Retina (tissue), 1 donor: ENCODE measurements at regions not wholly inside any gene's neighbourhood (a gene's known extent, or its start where the extent isn't known, plus 50 kb on each side); places are given as distances from the start of the nearest gene placed in this dataset.

Experiments used
- DNase-seq: peaks from one replicate; pipeline ENCODE4 v3.0.0-alpha.2; 2016

DNA sequence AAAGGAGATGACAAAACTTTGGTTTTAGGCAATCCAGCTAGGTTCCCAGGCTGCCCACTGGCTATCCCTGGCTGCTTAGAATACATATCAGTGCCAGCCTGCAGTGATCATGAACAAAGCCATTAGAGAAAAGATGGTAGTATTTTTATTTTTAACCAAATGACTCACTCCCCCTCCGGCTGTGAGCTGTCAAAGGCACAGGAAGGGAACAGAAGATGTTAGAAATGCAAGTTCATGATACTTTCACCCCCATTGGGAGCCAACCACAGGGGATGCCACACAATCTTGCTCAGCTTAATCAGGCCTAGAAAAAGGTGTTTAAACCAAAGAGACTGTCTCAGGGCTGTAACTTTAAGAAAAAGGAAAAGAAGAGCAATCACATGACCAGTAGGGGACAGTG, 70.3 kb upstream of the ASTN2 start:
- DNase-seq, result no peak

DNA sequence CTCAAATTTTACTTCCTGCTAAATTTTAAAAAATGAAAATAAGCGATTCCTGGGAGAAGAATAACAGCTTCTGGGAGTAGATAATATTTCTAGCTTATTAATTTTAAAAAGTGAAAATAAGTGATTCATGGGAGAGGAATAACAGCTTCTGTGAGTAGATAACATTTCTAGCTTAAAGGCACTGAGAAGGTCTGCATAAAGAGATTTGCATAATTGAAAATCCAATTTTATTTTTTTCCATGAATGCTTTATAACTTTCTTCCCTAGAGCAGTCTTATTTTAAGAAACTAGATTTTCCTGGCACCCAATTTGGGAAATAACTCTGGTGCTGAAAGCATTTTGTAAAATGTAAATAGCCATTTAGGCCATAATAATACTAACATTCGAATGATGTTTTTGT, 65.9 kb upstream of the ASTN2 start:
- no peak for DNase-seq

DNA sequence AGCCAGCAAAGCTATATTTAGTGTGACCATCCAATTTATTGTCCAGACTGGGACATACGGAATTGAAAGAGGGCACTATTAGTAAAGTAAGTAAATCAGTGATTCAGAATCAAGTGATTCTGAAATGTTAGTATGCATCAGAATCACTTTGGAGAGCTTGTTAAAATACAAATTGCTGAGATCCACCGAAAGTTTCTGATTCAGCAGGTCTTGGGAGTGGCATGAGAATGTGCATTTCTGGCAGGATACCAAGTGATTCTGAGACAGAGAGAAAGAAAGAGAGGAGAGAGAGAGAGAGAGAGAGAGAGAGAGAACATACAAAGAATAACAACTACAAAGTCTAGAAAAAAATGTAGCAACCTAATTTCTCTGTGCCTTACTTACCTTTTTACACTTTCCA, 65.4 kb upstream of the ASTN2 start:
- DNase-seq, result no peak

DNA sequence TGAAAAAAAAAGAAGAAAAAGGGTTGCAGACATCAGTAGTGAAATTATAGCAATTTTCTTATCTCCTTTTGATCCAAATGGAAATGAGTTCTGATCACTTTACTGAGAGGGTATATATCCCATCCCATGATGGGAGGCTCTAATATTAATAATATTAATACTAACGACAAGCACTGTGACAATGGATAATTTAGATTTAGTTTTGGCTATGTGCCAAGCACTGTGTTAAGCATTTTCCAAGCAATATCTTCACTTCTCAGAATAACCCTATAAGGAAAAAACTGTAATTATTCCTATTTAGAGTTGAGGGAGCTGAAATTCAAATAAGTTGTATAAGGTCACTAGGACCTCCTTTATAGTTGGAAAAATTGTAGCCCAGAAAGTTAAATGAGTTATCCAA, 58.4 kb upstream of the ASTN2 start:
- DNase-seq, result no peak

DNA sequence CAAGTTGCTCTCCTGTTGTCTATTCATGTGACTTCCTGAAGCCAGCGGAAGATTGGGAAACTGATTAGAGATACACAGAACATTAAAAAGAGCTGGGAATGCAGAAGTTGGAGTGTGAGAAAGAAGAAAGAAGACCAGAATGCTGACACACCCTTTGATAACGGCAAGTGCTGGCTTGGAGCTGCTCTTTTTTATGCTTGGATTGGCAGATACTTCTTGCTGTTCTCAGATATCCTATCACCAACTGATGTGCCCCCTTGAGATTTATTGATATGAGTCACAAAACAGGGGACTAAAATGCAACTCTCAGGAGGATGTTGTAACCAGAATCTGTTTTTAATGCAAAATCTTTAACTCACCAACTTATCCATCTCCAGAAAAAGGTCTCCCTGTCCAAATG, 56.0 kb upstream of the ASTN2 start:
- no peak for DNase-seq

DNA sequence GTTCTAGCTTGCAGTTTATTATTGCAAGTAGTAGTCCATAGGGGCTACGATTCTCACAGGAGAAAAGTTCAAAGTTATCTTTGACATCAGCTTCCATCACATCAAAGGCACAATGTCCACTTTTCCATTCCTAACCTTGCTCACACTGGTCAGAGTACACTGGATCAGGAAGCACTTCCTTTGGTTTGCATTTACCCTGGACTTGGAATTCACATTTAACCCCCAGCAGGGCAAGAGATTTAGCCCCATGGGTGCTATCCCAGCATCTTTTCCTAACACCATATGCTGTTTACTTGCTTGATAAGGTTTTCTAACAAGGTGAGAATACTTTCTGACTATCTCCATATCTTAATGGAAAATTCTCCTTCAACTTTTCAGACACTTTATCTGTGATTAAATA, 55.6 kb upstream of the ASTN2 start:
- DNase-seq, result no peak

DNA sequence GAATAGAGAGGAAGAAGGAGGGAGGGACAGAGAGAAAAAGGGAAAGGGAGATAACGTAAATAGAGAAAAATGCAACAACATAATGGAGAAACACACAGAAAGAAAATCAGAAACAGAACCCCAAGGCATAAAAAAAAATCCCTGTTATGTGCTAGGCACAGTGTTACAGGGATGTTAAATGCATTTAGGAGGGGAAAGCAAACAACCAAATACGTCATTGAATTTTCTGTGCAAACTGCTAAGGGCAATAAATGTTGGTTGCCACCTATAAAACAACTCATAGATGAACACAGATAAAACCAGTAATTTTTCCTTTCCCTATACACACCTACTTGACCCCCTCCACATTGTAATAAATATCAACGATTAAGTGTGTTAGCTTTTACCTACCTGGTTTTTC, 51.3 kb upstream of the ASTN2 start:
- DNase-seq, result no peak

DNA sequence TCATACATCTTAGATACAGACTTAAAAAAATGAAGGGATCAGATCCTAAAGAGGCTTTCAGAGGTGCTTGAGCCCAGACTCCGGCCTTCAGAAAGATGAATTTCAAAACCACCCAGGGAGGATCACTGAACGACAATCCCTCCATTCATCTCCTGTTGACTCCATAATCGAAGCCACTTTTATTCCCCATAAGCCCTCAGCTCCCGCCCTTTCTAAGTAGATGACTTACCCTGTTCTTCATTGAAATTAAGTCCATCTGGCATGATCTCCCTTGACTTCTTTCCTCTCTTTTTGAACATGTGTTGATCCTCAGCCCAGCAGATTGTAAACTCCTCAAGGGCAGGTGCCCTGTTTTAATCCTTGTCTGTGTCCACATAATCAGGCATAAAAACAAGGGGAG, 50.8 kb upstream of the ASTN2 start:
- DNase-seq, result no peak

DNA sequence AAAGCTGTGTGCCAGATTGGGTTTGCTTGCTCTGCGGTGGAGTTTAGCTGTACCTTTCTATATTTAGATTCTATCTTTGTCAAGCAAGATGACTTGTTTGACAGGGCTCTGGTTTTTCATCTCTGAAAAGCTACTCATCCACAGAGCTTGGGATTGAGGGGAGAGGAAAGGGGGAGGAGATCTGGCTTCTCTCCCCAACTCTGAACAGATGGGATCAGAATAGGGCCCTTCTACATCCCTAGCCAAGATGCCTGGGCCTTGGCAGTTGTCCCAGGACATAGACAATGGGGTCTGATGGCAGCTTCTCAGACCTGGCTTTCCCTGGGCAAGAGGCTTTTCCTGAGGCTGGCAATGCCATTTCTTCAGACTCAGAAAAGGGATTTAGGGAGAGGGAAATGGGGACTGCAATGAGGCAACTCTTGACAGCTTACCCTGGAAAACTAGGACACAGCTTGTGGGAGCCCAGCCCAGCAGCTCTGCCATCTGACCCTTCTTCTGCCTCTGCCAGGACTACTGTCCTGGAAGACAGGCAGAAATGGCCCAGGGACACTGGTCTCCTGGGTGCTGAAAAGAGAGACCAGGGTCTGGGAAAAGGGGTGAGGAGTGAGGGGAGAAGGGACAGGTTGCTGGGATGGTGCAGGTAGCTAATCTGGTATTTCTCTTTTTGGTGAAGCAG, 50.2 kb upstream of the ASTN2 start:
- DNase-seq, result no peak
